ENCODE measurements at regions not wholly inside any gene's neighbourhood (a gene's known extent, or its start where the extent isn't known, plus 50 kb on each side); places are given as distances from the start of the nearest gene placed in this dataset.
"Not testable (repeated sequence)": the region's sequence is repeated elsewhere in the genome, so short reads cannot be mapped to it uniquely, and the experiment has no call there.

DNA sequence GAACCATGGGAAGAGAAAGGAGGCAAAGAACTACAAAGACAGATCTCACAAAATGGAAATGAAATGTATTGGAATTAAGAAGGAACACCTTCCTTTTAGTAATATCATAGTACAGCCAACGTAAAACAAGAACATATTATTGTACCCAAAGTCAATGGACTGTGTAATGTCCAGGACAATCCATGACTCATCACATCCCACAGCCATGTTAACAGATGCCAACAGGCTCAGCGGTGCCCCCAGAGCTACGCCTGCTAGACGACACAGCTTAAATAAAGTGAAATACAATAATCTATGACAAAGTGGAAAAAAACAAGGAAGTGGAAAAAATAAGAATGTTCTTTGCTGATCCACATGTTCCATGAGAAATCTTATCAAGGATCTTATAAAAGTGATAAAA is 140.8 kb downstream of the SPATA31A1 start:
- H3K4me1 ChIP-seq (ENCODE audit: control extremely low read depth in 1 of 4, control insufficient read depth in 4 of 4, insufficient read depth in 4 of 4, low read length in 3 of 4); DNase-seq; H3K9me3 ChIP-seq (ENCODE audit: control extremely low read depth in 1 of 5, control insufficient read depth in 4 of 5, insufficient read depth in 2 of 5, low read depth in 1 of 5, low read length in 4 of 5); H3K36me3 ChIP-seq (ENCODE audit: control insufficient read depth in 4 of 4, insufficient read depth in 4 of 4, low read length in 3 of 4); H3K27ac ChIP-seq (ENCODE audit: insufficient read depth in 1 of 2, low read depth in 1 of 2, low read length in 2 of 2, poor library complexity in 1 of 2, severe bottlenecking in 2 of 2); POLR2A ChIA-PET; H3K4me3 ChIP-seq (ENCODE audit: control insufficient read depth in 1 of 7, extremely low read depth in 1 of 7, insufficient read depth in 4 of 7, low read depth in 2 of 7, low read length in 6 of 7); H3K27me3 ChIP-seq (replicated peaks in 2 of 5; ENCODE audit: control insufficient read depth in 4 of 5, insufficient read depth in 5 of 5, low read length in 4 of 5); CTCF ChIA-PET: not testable (repeated sequence)
- WGBS (ENCODE audit: insufficient coverage), result no CpG with 5 or more reads among the region's 4 CpGs

- CTCF ChIA-PET; H3K9me3 ChIP-seq (ENCODE audit: control extremely low read depth in 1 of 5, control insufficient read depth in 4 of 5, insufficient read depth in 2 of 5, low read depth in 1 of 5, low read length in 4 of 5); H3K27me3 ChIP-seq (replicated peaks in 2 of 5; ENCODE audit: control insufficient read depth in 4 of 5, insufficient read depth in 5 of 5, low read length in 4 of 5); H3K4me3 ChIP-seq (ENCODE audit: control insufficient read depth in 1 of 7, extremely low read depth in 1 of 7, insufficient read depth in 4 of 7, low read depth in 2 of 7, low read length in 6 of 7); H3K4me1 ChIP-seq (ENCODE audit: control extremely low read depth in 1 of 4, control insufficient read depth in 4 of 4, insufficient read depth in 4 of 4, low read length in 3 of 4); POLR2A ChIA-PET; H3K36me3 ChIP-seq (ENCODE audit: control insufficient read depth in 4 of 4, insufficient read depth in 4 of 4, low read length in 3 of 4); H3K27ac ChIP-seq (ENCODE audit: insufficient read depth in 1 of 2, low read depth in 1 of 2, low read length in 2 of 2, poor library complexity in 1 of 2, severe bottlenecking in 2 of 2); DNase-seq: not testable (repeated sequence)
- no CpG with 5 or more reads among the region's 4 CpGs for WGBS (ENCODE audit: insufficient coverage)
Measured at GRCh38 chr9:39503178-39503577, 147.7 kb downstream of the SPATA31A1 start.

GRCh38 chr9:39527387-39528029 is 172.0 kb downstream of the SPATA31A1 start:
- WGBS (ENCODE audit: insufficient coverage), result no CpG with 5 or more reads among the region's 9 CpGs
- H3K36me3 ChIP-seq (ENCODE audit: control insufficient read depth in 4 of 4, insufficient read depth in 4 of 4, low read length in 3 of 4); H3K27ac ChIP-seq (ENCODE audit: insufficient read depth in 1 of 2, low read depth in 1 of 2, low read length in 2 of 2, poor library complexity in 1 of 2, severe bottlenecking in 2 of 2); DNase-seq; POLR2A ChIA-PET; H3K9me3 ChIP-seq (ENCODE audit: control extremely low read depth in 1 of 5, control insufficient read depth in 4 of 5, insufficient read depth in 2 of 5, low read depth in 1 of 5, low read length in 4 of 5); H3K4me1 ChIP-seq (ENCODE audit: control extremely low read depth in 1 of 4, control insufficient read depth in 4 of 4, insufficient read depth in 4 of 4, low read length in 3 of 4); H3K4me3 ChIP-seq (ENCODE audit: control insufficient read depth in 1 of 7, extremely low read depth in 1 of 7, insufficient read depth in 4 of 7, low read depth in 2 of 7, low read length in 6 of 7); H3K27me3 ChIP-seq (replicated peaks in 2 of 5; ENCODE audit: control insufficient read depth in 4 of 5, insufficient read depth in 5 of 5, low read length in 4 of 5); CTCF ChIA-PET: not testable (repeated sequence)

DNA sequence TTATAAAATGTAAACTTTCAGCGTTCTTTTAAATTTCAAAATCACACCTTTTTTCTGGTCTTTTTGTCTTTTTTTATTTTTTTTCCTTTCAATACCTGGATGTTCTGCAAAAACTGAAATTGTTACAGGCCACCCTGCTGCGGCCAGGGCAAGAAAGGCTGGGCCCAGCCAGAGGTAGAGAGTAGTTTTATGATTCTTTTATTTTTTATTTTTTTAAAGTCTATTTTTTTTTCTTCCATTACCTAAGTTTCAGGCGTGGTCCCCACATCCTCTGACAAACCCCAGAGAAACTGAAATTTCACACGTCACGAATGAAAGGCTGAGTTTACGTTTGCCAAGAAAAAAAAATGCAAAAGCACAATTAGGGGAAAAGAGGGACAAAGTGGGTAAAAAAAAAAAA is 177.1 kb downstream of the SPATA31A1 start:
- POLR2A ChIA-PET; DNase-seq; H3K36me3 ChIP-seq (ENCODE audit: control insufficient read depth in 4 of 4, insufficient read depth in 4 of 4, low read length in 3 of 4); H3K4me1 ChIP-seq (ENCODE audit: control extremely low read depth in 1 of 4, control insufficient read depth in 4 of 4, insufficient read depth in 4 of 4, low read length in 3 of 4); H3K4me3 ChIP-seq (ENCODE audit: control insufficient read depth in 1 of 7, extremely low read depth in 1 of 7, insufficient read depth in 4 of 7, low read depth in 2 of 7, low read length in 6 of 7); H3K27me3 ChIP-seq (replicated peaks in 2 of 5; ENCODE audit: control insufficient read depth in 4 of 5, insufficient read depth in 5 of 5, low read length in 4 of 5); H3K9me3 ChIP-seq (ENCODE audit: control extremely low read depth in 1 of 5, control insufficient read depth in 4 of 5, insufficient read depth in 2 of 5, low read depth in 1 of 5, low read length in 4 of 5); CTCF ChIA-PET; H3K27ac ChIP-seq (ENCODE audit: insufficient read depth in 1 of 2, low read depth in 1 of 2, low read length in 2 of 2, poor library complexity in 1 of 2, severe bottlenecking in 2 of 2): not testable (repeated sequence)
- WGBS (ENCODE audit: insufficient coverage), result no CpG with 5 or more reads among the region's 6 CpGs

DNA sequence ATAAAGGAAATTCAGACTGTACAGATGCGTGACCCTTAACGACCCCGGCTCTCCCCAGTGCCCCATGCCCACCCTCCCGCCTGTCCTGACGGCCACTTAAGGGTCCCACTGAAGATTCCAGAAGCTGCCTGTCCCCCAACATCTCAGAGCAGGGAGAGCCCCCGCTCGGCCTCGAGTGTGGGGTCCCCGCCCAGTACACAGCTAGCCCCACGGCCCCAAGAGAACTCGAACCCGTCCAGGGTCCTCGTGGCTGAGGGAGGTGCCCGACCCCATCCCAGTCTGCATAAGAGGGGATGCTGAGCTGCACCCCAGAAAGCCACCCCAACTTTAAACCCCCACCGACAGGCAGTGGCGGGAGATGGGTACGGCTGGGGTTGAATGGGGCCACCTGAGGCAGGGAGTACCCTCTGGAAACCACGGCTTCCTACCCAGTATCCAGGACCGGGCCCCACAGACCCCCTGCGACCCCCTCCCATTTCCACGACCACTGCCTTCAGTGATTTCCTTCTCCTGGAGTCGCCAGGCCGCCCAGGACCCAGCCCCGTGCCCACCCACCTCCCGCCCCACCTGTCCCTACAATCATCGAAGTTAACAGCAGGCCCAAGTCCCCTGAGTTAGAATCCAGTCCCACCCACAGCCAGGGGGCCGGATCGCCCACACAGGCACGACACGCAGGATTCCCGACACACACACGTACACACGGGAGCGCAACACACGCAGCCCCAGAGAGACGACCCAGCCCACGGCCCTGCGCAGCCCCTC is 177.7 kb downstream of the SPATA31A1 start:
- H3K27me3 ChIP-seq (replicated peaks in 2 of 5; ENCODE audit: control insufficient read depth in 4 of 5, insufficient read depth in 5 of 5, low read length in 4 of 5); H3K9me3 ChIP-seq (ENCODE audit: control extremely low read depth in 1 of 5, control insufficient read depth in 4 of 5, insufficient read depth in 2 of 5, low read depth in 1 of 5, low read length in 4 of 5); H3K4me3 ChIP-seq (ENCODE audit: control insufficient read depth in 1 of 7, extremely low read depth in 1 of 7, insufficient read depth in 4 of 7, low read depth in 2 of 7, low read length in 6 of 7); H3K36me3 ChIP-seq (ENCODE audit: control insufficient read depth in 4 of 4, insufficient read depth in 4 of 4, low read length in 3 of 4); H3K4me1 ChIP-seq (ENCODE audit: control extremely low read depth in 1 of 4, control insufficient read depth in 4 of 4, insufficient read depth in 4 of 4, low read length in 3 of 4); H3K27ac ChIP-seq (ENCODE audit: insufficient read depth in 1 of 2, low read depth in 1 of 2, low read length in 2 of 2, poor library complexity in 1 of 2, severe bottlenecking in 2 of 2); POLR2A ChIA-PET; CTCF ChIA-PET; DNase-seq: not testable (repeated sequence)
- WGBS (ENCODE audit: insufficient coverage), result no CpG with 5 or more reads among the region's 38 CpGs

DNA sequence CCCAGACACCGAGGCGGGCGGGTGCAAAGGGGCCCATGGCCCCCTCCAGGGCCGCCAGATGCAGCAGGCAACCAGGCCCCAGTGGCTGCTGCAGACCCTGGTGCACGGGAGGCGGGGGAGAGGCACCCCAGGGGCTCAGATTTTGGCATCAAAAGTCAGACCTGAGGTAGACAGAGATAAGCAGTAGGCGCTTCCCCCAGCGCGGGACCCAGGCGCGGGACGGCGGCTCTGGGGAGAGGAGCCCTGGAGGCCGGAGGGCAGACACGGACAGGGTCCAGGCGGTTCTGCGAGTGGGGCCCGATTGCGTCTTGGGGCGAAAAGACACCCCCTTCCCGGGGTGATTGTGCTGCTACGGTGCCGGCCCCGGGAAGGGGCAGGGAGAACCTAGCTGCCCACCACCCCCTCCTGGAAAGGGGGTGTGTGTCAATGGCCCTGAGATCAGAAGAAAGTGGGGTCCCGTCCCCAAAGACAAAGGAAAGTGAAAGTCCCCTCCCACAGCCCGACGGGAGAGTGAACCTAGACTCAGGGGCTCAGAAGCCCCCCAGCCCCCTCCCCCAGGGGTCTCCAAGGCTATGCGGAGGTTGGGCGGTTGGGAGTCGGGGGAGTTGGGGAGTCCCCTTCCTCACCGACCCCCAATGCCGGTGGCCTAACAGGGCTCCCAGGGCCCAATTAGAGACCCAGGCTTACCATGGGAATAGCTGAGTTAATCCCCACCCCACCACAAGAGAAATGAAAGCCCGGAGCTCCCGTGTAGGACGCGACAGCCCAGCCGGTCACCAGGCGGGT is 178.5 kb downstream of the SPATA31A1 start:
- H3K4me1 ChIP-seq (ENCODE audit: control extremely low read depth in 1 of 4, control insufficient read depth in 4 of 4, insufficient read depth in 4 of 4, low read length in 3 of 4); H3K36me3 ChIP-seq (ENCODE audit: control insufficient read depth in 4 of 4, insufficient read depth in 4 of 4, low read length in 3 of 4); H3K27ac ChIP-seq (ENCODE audit: insufficient read depth in 1 of 2, low read depth in 1 of 2, low read length in 2 of 2, poor library complexity in 1 of 2, severe bottlenecking in 2 of 2); POLR2A ChIA-PET; H3K9me3 ChIP-seq (ENCODE audit: control extremely low read depth in 1 of 5, control insufficient read depth in 4 of 5, insufficient read depth in 2 of 5, low read depth in 1 of 5, low read length in 4 of 5); H3K27me3 ChIP-seq (replicated peaks in 2 of 5; ENCODE audit: control insufficient read depth in 4 of 5, insufficient read depth in 5 of 5, low read length in 4 of 5); CTCF ChIA-PET; DNase-seq; H3K4me3 ChIP-seq (ENCODE audit: control insufficient read depth in 1 of 7, extremely low read depth in 1 of 7, insufficient read depth in 4 of 7, low read depth in 2 of 7, low read length in 6 of 7): not testable (repeated sequence)
- no CpG with 5 or more reads among the region's 38 CpGs for WGBS (ENCODE audit: insufficient coverage)

DNA sequence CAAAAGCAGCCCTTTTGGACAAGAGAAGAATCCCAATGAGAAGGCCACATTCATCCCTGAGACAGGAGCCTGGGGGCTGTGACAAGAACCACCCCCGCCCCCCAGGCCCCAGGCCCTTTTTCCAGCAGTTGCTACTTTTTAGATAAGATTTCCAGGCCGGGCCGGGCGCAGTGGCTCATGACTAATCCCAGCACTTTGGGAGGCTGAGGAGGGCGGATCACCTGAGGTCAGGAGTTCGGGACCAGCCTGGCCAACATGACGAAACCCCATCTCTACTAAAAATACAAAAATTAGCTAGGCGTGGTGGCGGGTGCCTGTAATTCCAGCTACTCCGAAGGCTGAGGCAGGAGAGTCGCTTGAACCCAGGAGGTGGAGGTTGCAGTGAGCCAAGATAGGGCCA is 179.4 kb downstream of the SPATA31A1 start:
- WGBS (ENCODE audit: insufficient coverage), result no CpG with 5 or more reads among the region's 11 CpGs
- POLR2A ChIA-PET; H3K36me3 ChIP-seq (ENCODE audit: control insufficient read depth in 4 of 4, insufficient read depth in 4 of 4, low read length in 3 of 4); H3K4me1 ChIP-seq (ENCODE audit: control extremely low read depth in 1 of 4, control insufficient read depth in 4 of 4, insufficient read depth in 4 of 4, low read length in 3 of 4); H3K9me3 ChIP-seq (ENCODE audit: control extremely low read depth in 1 of 5, control insufficient read depth in 4 of 5, insufficient read depth in 2 of 5, low read depth in 1 of 5, low read length in 4 of 5); DNase-seq; H3K4me3 ChIP-seq (ENCODE audit: control insufficient read depth in 1 of 7, extremely low read depth in 1 of 7, insufficient read depth in 4 of 7, low read depth in 2 of 7, low read length in 6 of 7); H3K27me3 ChIP-seq (replicated peaks in 2 of 5; ENCODE audit: control insufficient read depth in 4 of 5, insufficient read depth in 5 of 5, low read length in 4 of 5); H3K27ac ChIP-seq (ENCODE audit: insufficient read depth in 1 of 2, low read depth in 1 of 2, low read length in 2 of 2, poor library complexity in 1 of 2, severe bottlenecking in 2 of 2); CTCF ChIA-PET: not testable (repeated sequence)

Measured in common myeloid progenitor, CD34-positive (primary cell).